GM12864 (cell line): ENCODE measurements at regions not wholly inside any gene's neighbourhood (a gene's known extent, or its start where the extent isn't known, plus 50 kb on each side); places are given as distances from the start of the nearest gene placed in this dataset.

Experiments used
- DNase-seq: peaks from one replicate; pipeline ENCODE4 v3.0.0-alpha.2; 2011; ENCODE audit warnings: low read depth
- H3K4me3 ChIP-seq: 2 replicates; pipeline ENCODE4 v1.5.1; 2011; ENCODE audit warnings: mild to moderate bottlenecking, low read depth, low read length, control low read depth
- TF ChIP-seq, protein P1 (sequence below): IDR thresholded peaks from 2 replicates; pipeline ENCODE4 v1.5.1; 2011; ENCODE audit warnings: low read depth, mild to moderate bottlenecking, moderate library complexity, low read length, control low read depth, inconsistent platforms; ENCODE audit errors: missing control alignments

DNA sequence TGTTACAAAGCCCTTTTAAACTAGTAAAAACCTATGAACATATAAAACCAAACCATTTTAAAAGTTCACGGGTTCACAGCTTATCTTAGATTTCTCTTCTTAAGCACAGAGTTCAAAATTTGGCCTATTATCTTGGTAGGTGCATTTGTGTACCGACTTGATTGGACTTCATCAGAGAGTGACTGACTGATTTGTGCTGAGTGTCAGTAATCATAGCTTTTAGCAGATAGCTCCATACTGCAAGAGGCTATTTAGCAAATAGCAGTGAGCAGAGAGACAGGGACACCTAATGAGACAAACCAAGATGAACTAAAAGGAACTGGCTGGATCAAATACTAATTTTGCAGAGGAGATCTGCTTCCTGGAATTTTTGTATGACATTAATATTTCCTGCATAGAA is 274.5 kb downstream of the PRR16 start:
- no peak overlapping the region for H3K4me3 ChIP-seq
- DNase-seq, result no peak
- TF ChIP-seq, protein P1, sequence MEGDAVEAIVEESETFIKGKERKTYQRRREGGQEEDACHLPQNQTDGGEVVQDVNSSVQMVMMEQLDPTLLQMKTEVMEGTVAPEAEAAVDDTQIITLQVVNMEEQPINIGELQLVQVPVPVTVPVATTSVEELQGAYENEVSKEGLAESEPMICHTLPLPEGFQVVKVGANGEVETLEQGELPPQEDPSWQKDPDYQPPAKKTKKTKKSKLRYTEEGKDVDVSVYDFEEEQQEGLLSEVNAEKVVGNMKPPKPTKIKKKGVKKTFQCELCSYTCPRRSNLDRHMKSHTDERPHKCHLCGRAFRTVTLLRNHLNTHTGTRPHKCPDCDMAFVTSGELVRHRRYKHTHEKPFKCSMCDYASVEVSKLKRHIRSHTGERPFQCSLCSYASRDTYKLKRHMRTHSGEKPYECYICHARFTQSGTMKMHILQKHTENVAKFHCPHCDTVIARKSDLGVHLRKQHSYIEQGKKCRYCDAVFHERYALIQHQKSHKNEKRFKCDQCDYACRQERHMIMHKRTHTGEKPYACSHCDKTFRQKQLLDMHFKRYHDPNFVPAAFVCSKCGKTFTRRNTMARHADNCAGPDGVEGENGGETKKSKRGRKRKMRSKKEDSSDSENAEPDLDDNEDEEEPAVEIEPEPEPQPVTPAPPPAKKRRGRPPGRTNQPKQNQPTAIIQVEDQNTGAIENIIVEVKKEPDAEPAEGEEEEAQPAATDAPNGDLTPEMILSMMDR, result no peak

DNA sequence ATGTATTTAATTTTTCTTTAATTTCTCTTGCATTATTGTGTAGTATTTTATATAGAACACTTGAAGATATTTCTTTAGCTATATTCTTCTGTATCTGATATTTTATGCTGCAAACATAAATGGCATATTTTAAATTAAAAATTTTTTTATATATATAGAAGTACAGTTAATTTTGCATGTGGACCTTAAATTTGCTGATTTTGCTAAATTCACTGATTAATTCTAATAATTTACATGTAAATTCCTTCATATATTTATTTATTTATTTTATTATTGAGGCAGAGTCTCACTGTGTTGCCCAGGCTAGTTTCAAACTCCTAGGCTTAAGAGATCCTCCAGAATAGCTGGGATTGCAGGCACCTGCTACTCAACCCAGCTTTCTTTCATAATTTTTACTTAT is 276.9 kb downstream of the PRR16 start:
- no peak overlapping the region for H3K4me3 ChIP-seq
- TF ChIP-seq, protein P1, result no peak
- DNase-seq, result no peak

DNA sequence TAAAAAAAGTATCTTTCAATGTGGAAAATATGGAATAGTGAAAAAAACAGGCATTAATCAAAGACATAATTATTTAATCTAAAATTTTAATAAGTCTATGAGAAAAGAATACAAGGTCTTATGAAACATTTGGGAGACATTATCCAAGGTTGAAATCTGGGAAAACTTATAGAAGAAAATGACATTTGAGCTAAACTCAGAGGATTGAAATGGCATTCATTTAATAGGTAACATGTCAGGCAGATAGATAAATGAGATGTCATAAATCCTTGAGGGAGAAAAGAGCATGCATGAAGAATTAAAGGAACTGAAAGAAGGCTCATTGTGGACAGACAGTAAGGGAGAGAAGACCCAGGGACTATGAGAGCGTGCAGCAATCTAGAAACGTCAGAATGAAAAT is 284.4 kb downstream of the PRR16 start:
- TF ChIP-seq, protein P1, result no peak
- no peak overlapping the region for H3K4me3 ChIP-seq
- no peak for DNase-seq

DNA sequence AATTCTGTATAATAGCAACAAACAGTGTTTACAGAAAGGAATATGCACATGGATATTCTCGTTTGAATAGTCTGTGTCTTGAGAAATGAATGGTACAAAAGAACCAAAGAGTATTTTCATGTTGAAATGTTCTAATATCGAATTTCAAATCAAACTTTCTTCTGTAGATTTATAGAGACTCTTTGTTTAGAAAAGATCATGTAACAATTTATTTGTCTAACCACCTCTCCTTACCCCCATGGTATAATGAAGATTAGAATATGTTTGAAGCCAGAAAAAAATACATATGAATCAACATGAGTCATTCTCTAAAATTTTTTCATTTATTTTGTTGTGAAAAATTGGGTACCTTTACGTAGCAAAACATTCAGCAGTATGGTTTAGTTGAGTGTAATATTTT is 285.6 kb downstream of the PRR16 start:
- H3K4me3 ChIP-seq, result no peak overlapping the region
- no peak for DNase-seq
- TF ChIP-seq, protein P1, result no peak

DNA sequence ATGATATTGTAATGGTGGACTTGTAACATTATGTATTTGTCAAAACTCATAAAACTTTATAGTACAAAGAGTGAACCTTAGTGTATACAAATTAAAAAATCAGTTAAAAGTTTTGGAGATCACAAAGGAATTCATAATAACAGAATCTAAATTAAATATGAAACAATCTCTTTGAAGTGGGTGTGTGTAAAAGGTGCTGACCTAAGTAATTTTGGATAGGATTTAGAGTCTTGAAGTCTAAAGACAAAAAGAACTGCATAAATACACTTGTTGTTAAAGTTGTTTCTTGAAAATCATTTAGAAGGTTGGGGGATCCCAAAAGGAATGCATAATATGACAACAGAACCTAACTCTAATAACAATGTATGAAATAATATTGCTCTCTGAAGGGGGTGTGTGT is 295.5 kb downstream of the PRR16 start:
- no peak for DNase-seq
- TF ChIP-seq, protein P1, result no peak
- H3K4me3 ChIP-seq, result no peak overlapping the region

DNA sequence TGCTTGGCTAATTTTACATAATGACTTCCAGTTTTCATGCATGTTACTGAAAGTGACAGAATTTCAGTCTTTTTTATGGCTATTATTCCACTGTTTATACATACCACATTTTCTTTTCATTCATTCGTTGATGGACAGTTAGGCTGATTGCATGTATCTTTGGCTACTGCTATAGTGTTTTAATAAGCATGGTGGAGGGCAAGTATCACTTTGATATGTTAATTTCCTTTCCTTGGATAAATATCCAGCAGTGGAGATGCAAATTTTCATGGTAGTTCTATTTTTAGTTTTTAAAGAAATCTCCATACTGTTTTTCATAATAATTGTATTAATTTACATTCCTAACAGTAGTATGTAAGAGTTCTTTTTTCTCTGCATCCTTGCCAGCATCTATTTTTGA is 297.9 kb downstream of the PRR16 start:
- no peak for DNase-seq
- TF ChIP-seq, protein P1, result no peak
- no peak overlapping the region for H3K4me3 ChIP-seq

DNA sequence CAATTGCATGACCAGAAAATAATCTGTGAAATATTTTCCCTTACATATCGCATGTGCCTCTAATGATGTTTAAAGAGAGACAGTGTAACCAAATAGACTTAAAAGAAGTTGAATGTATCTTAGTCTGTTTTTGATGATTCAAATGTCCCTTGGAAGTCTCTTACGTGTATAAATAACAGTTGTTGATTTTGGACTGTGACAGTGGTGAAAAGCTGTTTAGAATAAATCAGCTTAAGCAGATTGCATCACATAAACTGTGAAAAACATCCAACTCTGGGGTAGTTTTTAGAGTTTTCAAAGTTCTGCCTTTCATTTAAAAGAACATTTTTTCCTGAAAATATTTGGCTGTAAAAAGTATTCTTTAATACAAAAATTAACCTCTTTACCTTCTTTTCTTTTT is 301.1 kb downstream of the PRR16 start:
- DNase-seq, result no peak
- no peak overlapping the region for H3K4me3 ChIP-seq
- TF ChIP-seq, protein P1, result no peak
